GM19043 (cell line): ENCODE measurements at regions not wholly inside any gene's neighbourhood (a gene's known extent, or its start where the extent isn't known, plus 50 kb on each side); places are given as distances from the start of the nearest gene placed in this dataset.
"Not testable (repeated sequence)": the region's sequence is repeated elsewhere in the genome, so short reads cannot be mapped to it uniquely, and the experiment has no call there.

Experiments
- ATAC-seq: cut with Tn5 transposase; IDR thresholded peaks from one replicate; pipeline ENCODE4 v1.9.1; 2021; ENCODE audit warnings: low read depth; ENCODE audit not compliant: unreplicated experiment

GRCh38 chr10:59033622-59034021, 142.8 kb upstream of the PHYHIPL start:
- ATAC-seq, result no peak

- ATAC-seq, result peak; percentile 81
Observed at GRCh38 chr10:59036311-59037017, 140.0 kb upstream of the PHYHIPL start.

GRCh38 chr10:59037018-59037389, 139.4 kb upstream of the PHYHIPL start:
- ATAC-seq, result no peak

GRCh38 chr10:59037506-59037905, 138.9 kb upstream of the PHYHIPL start:
- no peak for ATAC-seq

GRCh38 chr10:59043358-59043757, 133.1 kb upstream of the PHYHIPL start:
- ATAC-seq, result not testable (repeated sequence)

GRCh38 chr10:59047180-59047579, 129.3 kb upstream of the PHYHIPL start:
- ATAC-seq, result no peak

GRCh38 chr10:59047957-59048618, 128.4 kb upstream of the PHYHIPL start:
- peak; percentile 92 for ATAC-seq

- ATAC-seq, result not testable (repeated sequence)
Observed at GRCh38 chr10:59053502-59053901, 122.9 kb upstream of the PHYHIPL start.

- no peak for ATAC-seq
Observed at GRCh38 chr10:59055045-59055444, 121.4 kb upstream of the PHYHIPL start.

- ATAC-seq, result no peak
Observed at GRCh38 chr10:59057345-59057744, 119.1 kb upstream of the PHYHIPL start.

- no peak for ATAC-seq
Observed at GRCh38 chr10:59060852-59061251, 115.6 kb upstream of the PHYHIPL start.

- ATAC-seq, result no peak
Observed at GRCh38 chr10:59063491-59063890, 113.0 kb upstream of the PHYHIPL start.

GRCh38 chr10:59064080-59064692, 112.3 kb upstream of the PHYHIPL start:
- ATAC-seq, result no peak

GRCh38 chr10:59064759-59065539, 111.5 kb upstream of the PHYHIPL start:
- ATAC-seq, result no peak

- no peak for ATAC-seq
Observed at GRCh38 chr10:59068581-59069191, 107.8 kb upstream of the PHYHIPL start.

- no peak for ATAC-seq
Observed at GRCh38 chr10:59072038-59072437, 104.4 kb upstream of the PHYHIPL start.

GRCh38 chr10:59073456-59074053, 102.9 kb upstream of the PHYHIPL start:
- ATAC-seq, result no peak

GRCh38 chr10:59075576-59075975, 100.9 kb upstream of the PHYHIPL start:
- no peak for ATAC-seq

GRCh38 chr10:59077855-59078254, 98.6 kb upstream of the PHYHIPL start:
- ATAC-seq, result no peak

- no peak for ATAC-seq
Observed at GRCh38 chr10:59078978-59079377, 97.5 kb upstream of the PHYHIPL start.
